K562 (cell line): ENCODE measurements at regions not wholly inside any gene's neighbourhood (a gene's known extent, or its start where the extent isn't known, plus 50 kb on each side); places are given as distances from the start of the nearest gene placed in this dataset.

ENCODE experiments used
- ATAC-seq: fragments of 200-7000 bp; cut with Tn5 transposase; 3 replicates; pipeline ENCODE4 v1.9.1; 2020; ENCODE audit warnings: moderate library complexity
- BruUV-seq: library from RNA; stranded (reverse); fragments of 400-500 nt; replicated peaks from 2 replicates; lab custom pipeline; 2021; lab: Mats Ljungman, UMichigan
- CTCF ChIA-PET: fragments of 300-600 bp; formaldehyde crosslinking; extraction: SDS; loops from one replicate; lab custom pipeline; 2021; ENCODE audit warnings: low intra/inter-chr PET ratio; lab: Yijun Ruan, JAX
- POLR2A ChIA-PET: fragments of 300-600, 350-650 bp; sonication (Branson Sonifier 250); formaldehyde crosslinking; extraction: SDS; loops from one replicate; lab custom pipeline; 2021; ENCODE audit warnings: antibody characterized with exemption, inconsistent platforms; lab: Yijun Ruan, JAX
- DNase-seq, 4 experiments: peaks; one replicate each; pipeline versions ENCODE4 v3.0.0 to v3.0.0-alpha.2; 2011 to 2018; ENCODE audit warnings: low spot score in 3 of 4, mixed read lengths in 3 of 4; ENCODE audit errors: extremely low read depth in 1 of 4
- FAIRE-seq: peaks from 2 replicates; lab custom pipeline; 2011; peaks lifted over from hg19 to GRCh38; lab: Jason Lieb, UNC
- H2AFZ ChIP-seq: 2 replicates; pipeline ENCODE4 v1.6.0; 2011; ENCODE audit warnings: low read depth, low read length, control low read depth, inconsistent platforms
- H3K27ac ChIP-seq: fragments of 200-600 bp; 3 replicates; pipeline ENCODE4 v1.8.0; 2011; ENCODE audit warnings: low read depth, mild to moderate bottlenecking, control low read depth, inconsistent platforms, low read length, moderate library complexity, mixed read lengths; ENCODE audit errors: extremely low read depth
- H3K27me3 ChIP-seq, 2 experiments: fragments of 300-600 bp in 1 of 2; 2 replicates in 1 of 2; 3 replicates in 1 of 2; pipeline versions ENCODE4 v1.6.0 to v1.8.0; 2011; ENCODE audit warnings: inconsistent platforms in 2 of 2, low read length in 2 of 2, mild to moderate bottlenecking in 1 of 2, mixed read lengths in 1 of 2, moderate library complexity in 1 of 2; ENCODE audit not compliant: control insufficient read depth in 2 of 2, insufficient read depth in 2 of 2
- H3K36me3 ChIP-seq: fragments of 300-600 bp; 3 replicates; pipeline ENCODE4 v1.8.0; 2011; ENCODE audit warnings: mild to moderate bottlenecking, low read length, inconsistent platforms; ENCODE audit not compliant: control insufficient read depth, insufficient read depth
- H3K4me1 ChIP-seq, 2 experiments: fragments of 200-600 bp in 1 of 2; replicated peaks in 1 of 2; 2 replicates in 1 of 2; 3 replicates in 1 of 2; pipeline versions ENCODE4 v1.5.1 to v1.8.0; 2011; ENCODE audit warnings: inconsistent platforms in 2 of 2, low read length in 2 of 2, mild to moderate bottlenecking in 1 of 2, mixed read lengths in 1 of 2, moderate library complexity in 1 of 2; ENCODE audit not compliant: control insufficient read depth in 2 of 2, insufficient read depth in 2 of 2
- H3K4me2 ChIP-seq: 2 replicates; pipeline ENCODE4 v1.6.1; 2011; ENCODE audit warnings: low read length, control low read depth, inconsistent platforms, mixed read lengths; ENCODE audit not compliant: insufficient read depth
- H3K4me3 ChIP-seq: fragments of 200-600 bp; sonication (generic), shearing (Covaris generic); 2 replicates; pipeline ENCODE4 v1.5.1; 2016; ENCODE audit warnings: control low read depth, inconsistent platforms
- H3K79me2 ChIP-seq: fragments of 200-600 bp; 3 replicates; pipeline ENCODE4 v1.8.0; 2011; ENCODE audit warnings: low read length, inconsistent platforms; ENCODE audit not compliant: control insufficient read depth, insufficient read depth
- H3K9ac ChIP-seq, 2 experiments: 2 replicates each; pipeline versions ENCODE4 v1.6.0 to v1.6.1; 2011; ENCODE audit warnings: low read depth in 2 of 2, low read length in 2 of 2, control low read depth in 1 of 2, inconsistent platforms in 1 of 2, mild to moderate bottlenecking in 1 of 2, mixed read lengths in 1 of 2; ENCODE audit not compliant: insufficient read depth in 1 of 2
- H3K9me1 ChIP-seq: one replicate; pipeline ENCODE4 v1.6.0; 2011; ENCODE audit warnings: inconsistent platforms, mild to moderate bottlenecking, low read length, moderate library complexity; ENCODE audit not compliant: control insufficient read depth, insufficient read depth
- H3K9me3 ChIP-seq: replicated peaks from 2 replicates; pipeline ENCODE4 v1.5.1; 2011; ENCODE audit warnings: low read depth, low read length, inconsistent platforms; ENCODE audit not compliant: control insufficient read depth, insufficient read depth
- H4K20me1 ChIP-seq: replicated peaks from 2 replicates; pipeline ENCODE4 v1.6.1; 2011; ENCODE audit warnings: low read length, inconsistent platforms, mixed read lengths; ENCODE audit not compliant: control insufficient read depth, insufficient read depth
- BRF2 ChIP-seq: IDR thresholded peaks from 3 replicates; pipeline ENCODE4 v1.6.1; 2011; ENCODE audit warnings: borderline replicate concordance, mild to moderate bottlenecking; ENCODE audit not compliant: insufficient read length, insufficient read depth
- CBX5 ChIP-seq: IDR thresholded peaks from 2 replicates; pipeline ENCODE4 v1.6.1; 2014; ENCODE audit warnings: low read depth, borderline replicate concordance
- CREM ChIP-seq: IDR thresholded peaks from 2 replicates; pipeline ENCODE4 v1.6.1; 2014; ENCODE audit warnings: antibody characterized with exemption, low read depth
- NR4A1 ChIP-seq, 2 experiments: fragments of 250-450 bp in 1 of 2; fragments of 450-650 bp in 1 of 2; sonication (Bioruptor Pico) in 1 of 2; IDR thresholded peaks; 2 replicates each; pipeline versions ENCODE4 v1.4.0 to v1.6.1; 2016 to 2020; ENCODE audit warnings: mild to moderate bottlenecking in 2 of 2, missing compliant biosample characterization in 1 of 2, missing genetic modification characterization in 1 of 2, moderate library complexity in 1 of 2
- TRIM28 ChIP-seq: fragments of 450-650 bp; IDR thresholded peaks from 2 replicates; pipeline ENCODE4 v1.6.1; 2017
- WGBS: fragments of 100-300 bp; shearing (Covaris generic); methylation state at CpG from one replicate; pipeline ENCODE4 v1.1.6; 2016; ENCODE audit warnings: low coverage, mixed read lengths; ENCODE audit not compliant: insufficient coverage; ENCODE audit errors: missing lambda C conversion rate; 5-methylcytosine and 5-hydroxymethylcytosine counted together
- in situ Hi-C: fragments of 300-500 bp; cut with MboI; formaldehyde crosslinking; loops from 4 replicates; pipeline ENCODE4 v1.15.0; 2018; ENCODE audit warnings: inconsistent platforms, mixed read lengths
- intact Hi-C: fragments of 100-400 bp; cut with micrococcal nuclease; formaldehyde crosslinking; loops from 2 replicates; pipeline ENCODE4 v1.14.2; 2022

GRCh38 chr12:46531059-46531785 is 158.6 kb upstream of the SLC38A2 start:
- no peak for TF ChIP-seq CREM
- TF ChIP-seq NR4A1 (CRISPR knock-in tag; IDR thresholded peaks at IDR 0.05), result no peak
- TF ChIP-seq NR4A1 (tag; IDR thresholded peaks at IDR 0.05), result no peak
- TF ChIP-seq BRF2, result no peak
- TF ChIP-seq TRIM28, result peak; percentile 67; the same call in 1 of the 2 replicates
- TF ChIP-seq CBX5, result peak; percentile 13; the same call in 1 of the 2 replicates
- H3K4me3 ChIP-seq, result no peak overlapping the region
- DNase-seq (no peak), ATAC-seq (no peak), FAIRE-seq (no peak)
- H3K36me3 ChIP-seq, result no peaks in the 10 kb centered on the region
- H3K4me2 ChIP-seq, result no peak overlapping the region
- H3K79me2 ChIP-seq, result no peaks in the 10 kb centered on the region
- ChIA-PET POLR2A (interaction anchor here (1.1 kb wide), 1 partner anchor 24 kb away, joined by 3 read pairs; no protein-coding TSS in a partner anchor), CTCF (no interaction called here)
- no peaks in the 10 kb centered on the region for H4K20me1 ChIP-seq
- H3K4me1 ChIP-seq, result peaks cover 15 to 16% of the 10 kb centered on the region in 2 experiments; a peak in 4 of 5 replicates
- in situ Hi-C loops, result no loop called here
- H3K27ac ChIP-seq, result no peak overlapping the region
- no peaks in the 10 kb centered on the region; the same call in 1 of the 2 replicates for H3K9me3 ChIP-seq
- H3K27me3 ChIP-seq, result no peaks in the 10 kb centered on the region
- H3K9me1 ChIP-seq, result no peaks in the 10 kb centered on the region
- H2AFZ ChIP-seq, result no peak overlapping the region
- no peak overlapping the region for H3K9ac ChIP-seq
- 52% methylated on average over 5 of the region's 6 CpGs for WGBS
- no TSS peak for BruUV-seq
- intact Hi-C loops, result no loop called here
